ENCODE measurements at regions not wholly inside any gene's neighbourhood (a gene's known extent, or its start where the extent isn't known, plus 50 kb on each side); places are given as distances from the start of the nearest gene placed in this dataset.
A peak's percentile ranks its signal among the peaks of the same experiment; 100 is the strongest.

GRCh38 chr11:19631712-19632498 is 80.7 kb upstream of the NAV2 start:
- Histone ChIP-seq H3K9me3 (peaks cover 0 to 2% of the 10 kb centered on the region in 2 donors), H3K27ac (no peak overlapping the region), H3K4me1 (peaks cover 7 to 9% of the 10 kb centered on the region in 2 donors), H3K4me3 (no peak overlapping the region), H3K27me3 (no peaks in the 10 kb centered on the region), H3K36me3 (no peaks in the 10 kb centered on the region)
- DNase-seq (no peak), ATAC-seq (no peak)
- TF ChIP-seq, protein P1, sequence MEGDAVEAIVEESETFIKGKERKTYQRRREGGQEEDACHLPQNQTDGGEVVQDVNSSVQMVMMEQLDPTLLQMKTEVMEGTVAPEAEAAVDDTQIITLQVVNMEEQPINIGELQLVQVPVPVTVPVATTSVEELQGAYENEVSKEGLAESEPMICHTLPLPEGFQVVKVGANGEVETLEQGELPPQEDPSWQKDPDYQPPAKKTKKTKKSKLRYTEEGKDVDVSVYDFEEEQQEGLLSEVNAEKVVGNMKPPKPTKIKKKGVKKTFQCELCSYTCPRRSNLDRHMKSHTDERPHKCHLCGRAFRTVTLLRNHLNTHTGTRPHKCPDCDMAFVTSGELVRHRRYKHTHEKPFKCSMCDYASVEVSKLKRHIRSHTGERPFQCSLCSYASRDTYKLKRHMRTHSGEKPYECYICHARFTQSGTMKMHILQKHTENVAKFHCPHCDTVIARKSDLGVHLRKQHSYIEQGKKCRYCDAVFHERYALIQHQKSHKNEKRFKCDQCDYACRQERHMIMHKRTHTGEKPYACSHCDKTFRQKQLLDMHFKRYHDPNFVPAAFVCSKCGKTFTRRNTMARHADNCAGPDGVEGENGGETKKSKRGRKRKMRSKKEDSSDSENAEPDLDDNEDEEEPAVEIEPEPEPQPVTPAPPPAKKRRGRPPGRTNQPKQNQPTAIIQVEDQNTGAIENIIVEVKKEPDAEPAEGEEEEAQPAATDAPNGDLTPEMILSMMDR (IDR thresholded peaks at IDR 0.05): no peak
- intact Hi-C loops (cut with DNase I): no loop called here

- intact Hi-C loops (cut with DNase I): no loop called here
- DNase-seq (no peak), ATAC-seq (peak; percentile 38)
- no peaks in the 10 kb centered on the region for H3K36me3 ChIP-seq
- TF ChIP-seq, protein P1 (IDR thresholded peaks at IDR 0.05): no peak
- H3K9me3 ChIP-seq: no peaks in the 10 kb centered on the region
- peak overlapping the region in 1 of 2 donors; percentile 5 for H3K27ac ChIP-seq
- H3K4me3 ChIP-seq: no peak overlapping the region
- no peaks in the 10 kb centered on the region for H3K27me3 ChIP-seq
- H3K4me1 ChIP-seq: peaks cover 0 to 6% of the 10 kb centered on the region in 2 donors
Observed at GRCh38 chr11:19628018-19628417, 84.6 kb upstream of the NAV2 start.

DNA sequence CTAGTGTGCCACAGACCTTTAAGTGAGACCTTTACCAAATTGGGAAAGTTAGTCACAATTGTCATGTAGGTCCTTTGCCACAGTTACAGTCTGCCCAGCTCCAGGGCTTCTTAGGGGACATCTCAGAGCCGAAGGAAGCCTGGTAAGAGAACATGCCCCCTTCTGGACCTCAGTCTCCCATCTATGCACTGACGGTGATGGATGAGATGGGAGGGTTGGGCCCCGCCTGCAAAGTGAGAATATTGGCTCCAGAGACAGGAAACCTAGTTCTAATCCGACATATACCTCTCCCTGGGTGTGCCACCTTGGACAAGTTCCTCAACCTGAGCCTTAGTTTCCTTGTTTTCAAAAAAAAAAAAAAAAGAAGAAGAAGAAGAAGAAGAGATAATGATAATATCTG is 85.1 kb upstream of the NAV2 start:
- H3K27me3 ChIP-seq: no peaks in the 10 kb centered on the region
- H3K36me3 ChIP-seq: no peaks in the 10 kb centered on the region
- intact Hi-C loops (cut with DNase I): no loop called here
- H3K9me3 ChIP-seq: no peaks in the 10 kb centered on the region
- H3K4me3 ChIP-seq: no peak overlapping the region
- DNase-seq (no peak), ATAC-seq (no peak)
- no peak overlapping the region for H3K27ac ChIP-seq
- TF ChIP-seq, protein P1 (IDR thresholded peaks at IDR 0.05): no peak
- peaks cover 0 to 1% of the 10 kb centered on the region in 2 donors for H3K4me1 ChIP-seq

DNA sequence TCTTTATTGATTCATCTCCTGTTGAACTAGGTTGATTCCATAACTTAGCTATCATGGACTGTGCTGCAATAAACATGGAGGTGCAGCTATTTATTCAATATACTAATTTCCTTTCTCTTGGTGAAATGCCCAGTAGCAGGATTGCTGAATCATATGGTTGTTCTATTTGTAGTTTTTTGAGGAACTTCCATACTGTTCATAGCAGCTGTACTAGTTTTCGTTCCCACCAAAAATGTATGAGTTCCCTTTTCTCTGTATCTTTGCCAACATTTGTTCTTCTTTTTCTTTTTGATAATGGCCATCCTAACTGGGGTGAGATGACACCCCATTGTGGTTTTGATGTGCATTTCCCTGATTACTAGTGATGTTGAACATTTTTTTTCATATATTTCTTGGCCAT is 87.2 kb upstream of the NAV2 start:
- TF ChIP-seq, protein P1 (IDR thresholded peaks at IDR 0.05): no peak
- DNase-seq: no peak
- no peaks in the 10 kb centered on the region for H3K36me3 ChIP-seq
- intact Hi-C loops (cut with DNase I): no loop called here
- no peaks in the 10 kb centered on the region for H3K9me3 ChIP-seq
- no peaks in the 10 kb centered on the region for H3K4me1 ChIP-seq
- H3K4me3 ChIP-seq: no peak overlapping the region
- H3K27ac ChIP-seq: no peak overlapping the region
- no peaks in the 10 kb centered on the region for H3K27me3 ChIP-seq
- no peak for ATAC-seq

GRCh38 chr11:19617696-19618523 is 94.7 kb upstream of the NAV2 start:
- Histone ChIP-seq H3K4me3 (no peak overlapping the region), H3K4me1 (no peaks in the 10 kb centered on the region), H3K9me3 (no peaks in the 10 kb centered on the region), H3K36me3 (no peaks in the 10 kb centered on the region), H3K27ac (no peak overlapping the region), H3K27me3 (no peaks in the 10 kb centered on the region)
- intact Hi-C loops (cut with DNase I): no loop called here
- DNase-seq (no peak), ATAC-seq (no peak)
- TF ChIP-seq, protein P1 (IDR thresholded peaks at IDR 0.05): no peak

Measured in left lung (tissue), 4 donors.